HepG2 (cell line): ENCODE measurements at regions not wholly inside any gene's neighbourhood (a gene's known extent, or its start where the extent isn't known, plus 50 kb on each side); places are given as distances from the start of the nearest gene placed in this dataset.

Source experiments
- DDIT3 ChIP-seq: sonication (generic); formaldehyde crosslinking; IDR thresholded peaks from 2 replicates; pipeline ENCODE4 v1.4.0; 2020; ENCODE audit warnings: mild to moderate bottlenecking, missing genetic modification reagents
- EP300 ChIP-seq, 3 experiments: sonication (generic) in 1 of 3; formaldehyde crosslinking in 1 of 3; IDR thresholded peaks; 2 replicates each; pipeline versions ENCODE4 v1.5.1 to v1.6.1; 2011 to 2020; ENCODE audit warnings: low read depth in 2 of 3, low read length in 2 of 3, borderline replicate concordance in 1 of 3, improper control_type of control experiment in 1 of 3, mild to moderate bottlenecking in 1 of 3, missing genetic modification reagents in 1 of 3, moderate library complexity in 1 of 3
- MAF1 ChIP-seq: sonication (generic); formaldehyde crosslinking; IDR thresholded peaks from 2 replicates; pipeline ENCODE4 v1.5.0; 2020; ENCODE audit warnings: missing genetic modification reagents, borderline replicate concordance
- TCF7L2 ChIP-seq: IDR thresholded peaks from 2 replicates; pipeline ENCODE4 v1.6.1; 2011; ENCODE audit warnings: mild to moderate bottlenecking, low read depth, low read length, moderate library complexity

- TF ChIP-seq EP300 (IDR thresholded peaks at IDR 0.05; ENCODE audit: low read depth in 2 of 2, low read length in 2 of 2), result no peak
- no peak for TF ChIP-seq EP300 (CRISPR knock-in tag; IDR thresholded peaks at IDR 0.05; ENCODE audit: borderline replicate concordance)
- no peak for TF ChIP-seq TCF7L2
- TF ChIP-seq DDIT3, result no peak
- TF ChIP-seq MAF1, result no peak
Observed at GRCh38 chr14:23704890-23705289, 68.7 kb downstream of the DHRS2 start.
